OCI-LY7 (cell line): ENCODE measurements at regions not wholly inside any gene's neighbourhood (a gene's known extent, or its start where the extent isn't known, plus 50 kb on each side); places are given as distances from the start of the nearest gene placed in this dataset.

Experiments used
- BruUV-seq: library from RNA; stranded (reverse); fragments of 400-500 nt; replicated peaks from 2 replicates; lab custom pipeline; 2021; lab: Mats Ljungman, UMichigan
- CTCF ChIA-PET: fragments of 300-600 bp; sonication (Branson Sonifier 250); formaldehyde crosslinking; loops from one replicate; lab custom pipeline; 2022; ENCODE audit warnings: antibody characterized with exemption; ENCODE audit not compliant: unreplicated experiment; lab: Charles Lee
- POLR2A ChIA-PET: fragments of 300-600 bp; sonication (Branson Sonifier 250); formaldehyde crosslinking; loops from one replicate; lab custom pipeline; 2022; ENCODE audit warnings: antibody characterized with exemption; lab: Charles Lee
- DNase-seq: peaks from one replicate; pipeline ENCODE4 v3.0.0-alpha.2; 2015; ENCODE audit warnings: low spot score
- H2AFZ ChIP-seq: fragments of 200-600 bp; sonication (generic), shearing (Covaris generic); 2 replicates; pipeline ENCODE4 v1.6.1; 2014; ENCODE audit warnings: mild to moderate bottlenecking, antibody characterized with exemption, low read length, moderate library complexity
- H3K27ac ChIP-seq: fragments of 200-600 bp; sonication (generic); 2 replicates; pipeline ENCODE4 v1.5.1; 2014; ENCODE audit warnings: mixed run types, low read depth, mild to moderate bottlenecking, moderate library complexity, low read length, inconsistent platforms; ENCODE audit not compliant: poor library complexity, severe bottlenecking
- H3K36me3 ChIP-seq: fragments of 200-600 bp; sonication (generic); 2 replicates; pipeline ENCODE4 v1.6.1; 2014; ENCODE audit warnings: mild to moderate bottlenecking, antibody characterized with exemption, low read length, moderate library complexity, mixed read lengths; ENCODE audit not compliant: insufficient read depth
- H3K4me1 ChIP-seq: fragments of 200-600 bp; sonication (generic); 2 replicates; pipeline ENCODE4 v1.5.1; 2014; ENCODE audit warnings: mild to moderate bottlenecking, low read length; ENCODE audit not compliant: insufficient read depth, poor library complexity, severe bottlenecking
- H3K4me2 ChIP-seq: fragments of 200-600 bp; sonication (generic); 2 replicates; pipeline ENCODE4 v1.6.1; 2014; ENCODE audit warnings: mild to moderate bottlenecking, low read length
- H3K4me3 ChIP-seq: fragments of 200-600 bp; sonication (generic); 2 replicates; pipeline ENCODE4 v1.5.1; 2014; ENCODE audit warnings: mild to moderate bottlenecking, low read depth, low read length; ENCODE audit not compliant: poor library complexity, severe bottlenecking
- H3K79me2 ChIP-seq: fragments of 200-600 bp; sonication (generic); 2 replicates; pipeline ENCODE4 v1.6.1; 2016; ENCODE audit warnings: low read depth, mild to moderate bottlenecking, low read length, moderate library complexity, mixed read lengths; ENCODE audit not compliant: insufficient read depth
- H3K9me2 ChIP-seq: fragments of 200-600 bp; sonication (generic); 2 replicates; pipeline ENCODE4 v1.6.1; 2016; ENCODE audit warnings: mild to moderate bottlenecking, low read length, mixed read lengths; ENCODE audit not compliant: insufficient read depth
- H3K9me3 ChIP-seq: fragments of 200-600 bp; sonication (generic); 2 replicates; pipeline ENCODE4 v1.6.1; 2014; ENCODE audit warnings: mild to moderate bottlenecking, mixed run types, low read length, mixed read lengths
- H4K20me1 ChIP-seq: fragments of 200-600 bp; sonication (generic); 2 replicates; pipeline ENCODE4 v1.6.1; 2014; ENCODE audit warnings: mild to moderate bottlenecking, antibody characterized with exemption, low read length, moderate library complexity, mixed read lengths; ENCODE audit not compliant: insufficient read depth
- CTCF ChIP-seq: fragments of 200-600 bp; sonication (generic); conservative IDR thresholded peaks from 2 replicates; pipeline ENCODE4 v1.5.1; 2014; ENCODE audit warnings: mild to moderate bottlenecking, antibody characterized with exemption, low read length, moderate library complexity, mixed read lengths
- EZH2phosphoT487 ChIP-seq: fragments of 200-600 bp; sonication (generic); IDR thresholded peaks from 2 replicates; pipeline ENCODE4 v1.6.1; 2018; ENCODE audit warnings: low read depth, borderline replicate concordance, mild to moderate bottlenecking, mixed run types, antibody characterized with exemption, low read length, moderate library complexity, mixed read lengths
- intact Hi-C: fragments of 100-400 bp; cut with micrococcal nuclease; formaldehyde crosslinking; loops from one replicate; pipeline ENCODE4 v1.10.0; 2022; ENCODE audit not compliant: unreplicated experiment

- ChIA-PET POLR2A (no interaction called here), CTCF (no interaction called here)
- H3K9me2 ChIP-seq, result no peaks in the 10 kb centered on the region
- H2AFZ ChIP-seq, result no peak overlapping the region
- no peak for TF ChIP-seq EZH2phosphoT487
- no peak for TF ChIP-seq CTCF
- no peak overlapping the region for H3K4me2 ChIP-seq
- no peaks in the 10 kb centered on the region for H3K36me3 ChIP-seq
- no peaks in the 10 kb centered on the region for H3K79me2 ChIP-seq
- intact Hi-C loops, result no loop called here
- H3K4me3 ChIP-seq, result no peak overlapping the region
- no peaks in the 10 kb centered on the region for H3K4me1 ChIP-seq
- DNase-seq, result no peak
- BruUV-seq, result no TSS peak
- no peak overlapping the region for H3K27ac ChIP-seq
- H3K9me3 ChIP-seq, result no peaks in the 10 kb centered on the region
- H4K20me1 ChIP-seq, result no peaks in the 10 kb centered on the region
Measured at GRCh38 chr1:8162168-8162567, 136.1 kb upstream of the ERRFI1 start.

- Histone ChIP-seq H3K36me3 (no peaks in the 10 kb centered on the region), H3K9me3 (no peaks in the 10 kb centered on the region), H3K79me2 (no peaks in the 10 kb centered on the region), H2AFZ (no peak overlapping the region), H3K4me2 (no peak overlapping the region), H3K4me3 (no peak overlapping the region), H3K4me1 (no peaks in the 10 kb centered on the region), H4K20me1 (no peaks in the 10 kb centered on the region), H3K9me2 (no peaks in the 10 kb centered on the region), H3K27ac (no peak overlapping the region)
- ChIA-PET POLR2A (interaction anchor here (0.7 kb wide), 1 partner anchor 41 kb away, joined by 6 read pairs; no protein-coding TSS in a partner anchor), CTCF (no interaction called here)
- DNase-seq, result no peak
- TF ChIP-seq EZH2phosphoT487 (no peak), CTCF (no peak)
- intact Hi-C loops, result no loop called here
- BruUV-seq, result no TSS peak
Measured at GRCh38 chr1:8161546-8162105, 135.5 kb upstream of the ERRFI1 start.

GRCh38 chr1:8159470-8160024, 133.4 kb upstream of the ERRFI1 start:
- ChIA-PET POLR2A (interaction anchor here (0.7 kb wide), 1 partner anchor 61 kb away, joined by 3 read pairs; no protein-coding TSS in a partner anchor), CTCF (no interaction called here)
- DNase-seq, result no peak
- Histone ChIP-seq H2AFZ (no peak overlapping the region), H3K79me2 (no peaks in the 10 kb centered on the region), H3K4me2 (no peak overlapping the region), H3K4me3 (no peak overlapping the region), H3K9me3 (no peaks in the 10 kb centered on the region), H3K4me1 (no peaks in the 10 kb centered on the region), H3K9me2 (no peaks in the 10 kb centered on the region), H3K36me3 (no peaks in the 10 kb centered on the region), H3K27ac (no peak overlapping the region), H4K20me1 (no peaks in the 10 kb centered on the region)
- TF ChIP-seq EZH2phosphoT487 (no peak), CTCF (no peak)
- no TSS peak for BruUV-seq
- intact Hi-C loops, result no loop called here
